PC-3 (cell line): ENCODE measurements at regions not wholly inside any gene's neighbourhood (a gene's known extent, or its start where the extent isn't known, plus 50 kb on each side); places are given as distances from the start of the nearest gene placed in this dataset.

Experiments used
- ATAC-seq: fragments of 200-7000 bp; cut with Tn5 transposase; 2 replicates; pipeline ENCODE4 v1.9.1; 2020; ENCODE audit warnings: mild to moderate bottlenecking, moderate library complexity
- BruUV-seq: library from RNA; stranded (reverse); fragments of 400-500 nt; replicated peaks from 2 replicates; lab custom pipeline; 2021; lab: Mats Ljungman, UMichigan
- CTCF ChIA-PET: fragments of 300-600 bp; sonication (Branson Sonifier 250); formaldehyde crosslinking; loops from one replicate; lab custom pipeline; 2022; ENCODE audit warnings: antibody characterized with exemption; lab: Charles Lee
- POLR2A ChIA-PET: fragments of 300-600 bp; sonication (Branson Sonifier 250); formaldehyde crosslinking; loops from one replicate; lab custom pipeline; 2022; ENCODE audit warnings: antibody characterized with exemption; ENCODE audit not compliant: unreplicated experiment; lab: Charles Lee
- DNase-seq: peaks from one replicate; pipeline ENCODE4 v3.0.0-alpha.2; 2015
- H2AFZ ChIP-seq: fragments of 300-600 bp; sonication (generic); 2 replicates; pipeline ENCODE4 v1.6.0; 2016; ENCODE audit warnings: antibody characterized with exemption, low read length
- H3F3A ChIP-seq: fragments of 300-600 bp; sonication (generic); one replicate; pipeline ENCODE4 v1.6.0; 2017; ENCODE audit warnings: antibody characterized with exemption, low read length, control low read depth, mild to moderate bottlenecking; ENCODE audit not compliant: unreplicated experiment
- H3K27ac ChIP-seq: fragments of 300-600 bp; sonication (generic); 2 replicates; pipeline ENCODE4 v1.5.1; 2016; ENCODE audit warnings: mild to moderate bottlenecking, low read length
- H3K27me3 ChIP-seq: fragments of 300-600 bp; sonication (generic); 2 replicates; pipeline ENCODE4 v1.6.1; 2016; ENCODE audit warnings: low read length, mixed read lengths
- H3K36me3 ChIP-seq: fragments of 300-600 bp; sonication (generic); 2 replicates; pipeline ENCODE4 v1.6.1; 2016; ENCODE audit warnings: low read depth, mixed run types, low read length, mixed read lengths
- H3K4me1 ChIP-seq: fragments of 300-600 bp; sonication (generic); 2 replicates; pipeline ENCODE4 v1.5.1; 2016; ENCODE audit warnings: low read length; ENCODE audit not compliant: insufficient read depth
- H3K4me2 ChIP-seq: fragments of 300-600 bp; sonication (generic); 2 replicates; pipeline ENCODE4 v1.6.0; 2016; ENCODE audit warnings: low read length
- H3K4me3 ChIP-seq: fragments of 300-600 bp; sonication (generic); 2 replicates; pipeline ENCODE4 v1.5.1; 2016; ENCODE audit warnings: mild to moderate bottlenecking, low read length, mixed read lengths
- H3K79me2 ChIP-seq: fragments of 300-600 bp; sonication (generic); 2 replicates; pipeline ENCODE4 v1.6.1; 2017; ENCODE audit warnings: low read length, mixed read lengths
- H3K9ac ChIP-seq: fragments of 300-600 bp; sonication (generic); 2 replicates; pipeline ENCODE4 v1.6.0; 2016; ENCODE audit warnings: mild to moderate bottlenecking, low read length
- H3K9me2 ChIP-seq: fragments of 300-600 bp; sonication (generic); replicated peaks from 2 replicates; pipeline ENCODE4 v1.6.1; 2016; ENCODE audit warnings: mixed run types, low read length, mixed read lengths
- H3K9me3 ChIP-seq: fragments of 300-600 bp; sonication (generic); 2 replicates; pipeline ENCODE4 v1.6.1; 2016; ENCODE audit warnings: low read length, mixed read lengths
- H4K20me1 ChIP-seq: fragments of 300-600 bp; sonication (generic); 2 replicates; pipeline ENCODE4 v1.6.1; 2016; ENCODE audit warnings: low read length, mixed read lengths
- CTCF ChIP-seq: fragments of 300-600 bp; sonication (generic); conservative IDR thresholded peaks from 2 replicates; pipeline ENCODE4 v1.5.1; 2017; ENCODE audit warnings: antibody characterized with exemption, low read depth, mild to moderate bottlenecking, low read length
- EZH2 ChIP-seq: fragments of 300-600 bp; sonication (generic); IDR thresholded peaks from one replicate; pipeline ENCODE4 v1.6.1; 2017; ENCODE audit warnings: antibody characterized with exemption, mild to moderate bottlenecking, low read length; ENCODE audit not compliant: unreplicated experiment
- EZH2phosphoT487 ChIP-seq: fragments of 300-600 bp; sonication (generic); IDR thresholded peaks from 2 replicates; pipeline ENCODE4 v1.6.1; 2018; ENCODE audit warnings: mild to moderate bottlenecking, antibody characterized with exemption, low read length, borderline replicate concordance
- intact Hi-C: fragments of 100-400 bp; cut with micrococcal nuclease; formaldehyde crosslinking; loops from 2 replicates; pipeline ENCODE4 v1.9.0; 2023

- H3K4me1 ChIP-seq, result peaks cover 18% of the 10 kb centered on the region
- no peaks in the 10 kb centered on the region for H3K9me3 ChIP-seq
- POLR2A ChIA-PET, result no interaction called here
- H3K36me3 ChIP-seq, result no peaks in the 10 kb centered on the region
- TF ChIP-seq CTCF (no peak), EZH2 (no peak), EZH2phosphoT487 (no peak)
- no peak overlapping the region for H3K27ac ChIP-seq
- CTCF ChIA-PET, result no interaction called here
- no peaks in the 10 kb centered on the region for H3F3A ChIP-seq
- no peaks in the 10 kb centered on the region for H3K27me3 ChIP-seq
- no peak overlapping the region for H3K4me2 ChIP-seq
- ATAC-seq, result no peak
- no peaks in the 10 kb centered on the region for H3K79me2 ChIP-seq
- no peak overlapping the region for H3K9ac ChIP-seq
- H3K4me3 ChIP-seq, result no peak overlapping the region
- no peak for DNase-seq
- H2AFZ ChIP-seq, result no peak overlapping the region
- intact Hi-C loops, result loop anchor here (5.0 kb wide), 4 partner anchors 153 to 1943 kb away; partner anchors contain the start of gene ADAMTS1
- no peaks in the 10 kb centered on the region for H4K20me1 ChIP-seq
- BruUV-seq, result no TSS peak
- no peaks in the 10 kb centered on the region for H3K9me2 ChIP-seq
Measured at GRCh38 chr21:28790335-28790734, 202.3 kb downstream of the LTN1 start.

- no peak overlapping the region for H2AFZ ChIP-seq
- TF ChIP-seq EZH2phosphoT487, result no peak
- no peak for TF ChIP-seq EZH2
- no peak for TF ChIP-seq CTCF
- H4K20me1 ChIP-seq, result no peaks in the 10 kb centered on the region
- no peaks in the 10 kb centered on the region for H3K79me2 ChIP-seq
- no TSS peak for BruUV-seq
- no peaks in the 10 kb centered on the region for H3K36me3 ChIP-seq
- no peak overlapping the region for H3K4me2 ChIP-seq
- no peak overlapping the region for H3K27ac ChIP-seq
- ChIA-PET CTCF (interaction anchor here (1.1 kb wide), 1 partner anchor 44 kb away, joined by 3 read pairs; no protein-coding TSS in a partner anchor), POLR2A (no interaction called here)
- H3K4me3 ChIP-seq, result no peak overlapping the region
- H3K27me3 ChIP-seq, result no peaks in the 10 kb centered on the region
- peaks cover 10% of the 10 kb centered on the region for H3K4me1 ChIP-seq
- H3F3A ChIP-seq, result no peaks in the 10 kb centered on the region
- H3K9ac ChIP-seq, result no peak overlapping the region
- H3K9me2 ChIP-seq, result no peaks in the 10 kb centered on the region
- no peak for DNase-seq
- intact Hi-C loops, result no loop called here
- no peak for ATAC-seq
- no peaks in the 10 kb centered on the region for H3K9me3 ChIP-seq
Measured at GRCh38 chr21:28789523-28789922, 203.2 kb downstream of the LTN1 start.

GRCh38 chr21:28788030-28788429 is 204.6 kb downstream of the LTN1 start:
- no peaks in the 10 kb centered on the region for H3K79me2 ChIP-seq
- intact Hi-C loops, result no loop called here
- DNase-seq (no peak), ATAC-seq (no peak)
- H3K4me1 ChIP-seq, result no peaks in the 10 kb centered on the region
- no peaks in the 10 kb centered on the region for H3K9me3 ChIP-seq
- H4K20me1 ChIP-seq, result no peaks in the 10 kb centered on the region
- H3K36me3 ChIP-seq, result no peaks in the 10 kb centered on the region
- no peaks in the 10 kb centered on the region for H3F3A ChIP-seq
- no TSS peak for BruUV-seq
- H3K4me3 ChIP-seq, result no peak overlapping the region
- no peaks in the 10 kb centered on the region for H3K27me3 ChIP-seq
- H3K9me2 ChIP-seq, result no peaks in the 10 kb centered on the region
- no peak overlapping the region for H3K9ac ChIP-seq
- H3K27ac ChIP-seq, result no peak overlapping the region
- H3K4me2 ChIP-seq, result no peak overlapping the region
- no peak for TF ChIP-seq EZH2phosphoT487
- no peak for TF ChIP-seq EZH2
- TF ChIP-seq CTCF, result no peak
- POLR2A ChIA-PET, result no interaction called here
- no peak overlapping the region for H2AFZ ChIP-seq
- CTCF ChIA-PET, result no interaction called here
